ENCODE measurements at regions not wholly inside any gene's neighbourhood (a gene's known extent, or its start where the extent isn't known, plus 50 kb on each side); places are given as distances from the start of the nearest gene placed in this dataset.
A peak's percentile ranks its signal among the peaks of the same experiment; 100 is the strongest.
"Not testable (repeated sequence)": the region's sequence is repeated elsewhere in the genome, so short reads cannot be mapped to it uniquely, and the experiment has no call there.

DNA sequence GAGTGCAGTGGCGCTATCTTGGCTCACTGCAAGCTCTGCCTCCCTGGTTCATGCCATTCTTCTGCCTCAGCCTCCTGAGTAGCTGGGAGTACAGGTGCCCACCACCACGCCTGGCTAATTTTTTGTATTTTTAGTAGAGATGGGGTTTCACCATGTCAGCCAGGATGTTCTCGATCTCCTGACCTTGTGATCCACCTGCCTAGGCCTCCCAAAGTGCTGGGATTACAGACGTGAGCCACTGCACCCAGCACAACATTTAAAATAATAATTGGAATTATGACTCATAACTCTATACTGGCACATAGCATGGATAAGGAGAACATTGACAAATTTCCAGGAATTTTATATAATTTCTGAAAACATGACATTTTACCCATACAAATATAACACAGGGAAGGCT lies 54.2 kb downstream of the DBET start:
- H3K27ac Mint-ChIP-seq; ATAC-seq; H3K27me3 Mint-ChIP-seq (ENCODE audit: low read depth); DNase-seq (ENCODE audit: low spot score); H3K4me1 Mint-ChIP-seq; H3K4me3 Mint-ChIP-seq; H3K9me3 Mint-ChIP-seq; POLR2A ChIA-PET; CTCF ChIA-PET: not testable (repeated sequence)
- peaks cover 14% of the 10 kb centered on the region for H3K36me3 Mint-ChIP-seq

DNA sequence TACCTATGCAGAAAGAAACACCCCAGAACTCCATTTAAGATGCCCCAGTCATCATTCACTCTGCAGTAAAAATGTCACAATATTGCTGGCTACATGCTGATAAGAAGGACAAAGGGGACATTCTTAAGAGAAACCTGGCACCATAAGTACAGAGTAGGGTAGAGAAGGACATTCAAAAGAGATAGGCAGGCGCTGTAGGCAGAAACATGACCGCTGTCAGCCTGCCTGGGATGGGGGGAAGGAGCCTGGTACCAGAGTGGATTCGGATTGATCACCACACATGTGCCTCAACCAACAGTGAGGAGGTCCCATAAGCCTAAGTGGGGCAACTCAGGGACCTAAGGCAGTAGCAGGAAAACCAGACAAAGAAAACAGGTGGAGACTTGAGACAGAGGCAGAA lies 54.1 kb upstream of the DUX4 start:
- POLR2A ChIA-PET, H3K4me3 Mint-ChIP-seq: not testable (repeated sequence)
- peaks cover 12% of the 10 kb centered on the region for H3K36me3 Mint-ChIP-seq

DNA sequence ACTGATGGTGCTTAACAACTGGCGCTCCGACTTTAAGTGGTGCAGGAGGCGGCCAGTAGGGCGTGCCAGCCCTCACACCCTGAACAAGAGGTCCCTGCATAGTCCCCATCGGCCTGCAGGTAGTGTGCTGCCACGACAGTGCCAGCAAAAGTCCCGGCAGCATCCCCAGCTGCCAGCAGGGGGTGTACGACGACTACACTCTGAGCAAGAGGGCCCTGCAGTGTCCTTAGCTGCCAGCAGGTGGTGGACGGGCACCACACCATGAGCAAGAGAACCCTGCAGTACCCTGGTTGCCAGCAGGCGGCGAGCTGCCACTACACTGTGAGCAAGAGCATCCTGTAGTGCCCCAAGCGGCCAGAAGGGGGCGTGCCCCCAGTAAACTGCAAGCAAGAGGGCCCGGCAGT lies 53.5 kb upstream of the DUX4 start:
- H3K4me3 Mint-ChIP-seq; CTCF ChIA-PET; POLR2A ChIA-PET; H3K36me3 Mint-ChIP-seq; H3K27me3 Mint-ChIP-seq (ENCODE audit: low read depth); H3K9me3 Mint-ChIP-seq; H3K4me1 Mint-ChIP-seq; H3K27ac Mint-ChIP-seq; DNase-seq (ENCODE audit: low spot score): not testable (repeated sequence)
- peak; percentile 57 for ATAC-seq

More for the DNA sequence above, 54.1 kb upstream of the DUX4 start:
- H3K27me3 Mint-ChIP-seq (ENCODE audit: low read depth); ATAC-seq; H3K9me3 Mint-ChIP-seq; H3K4me1 Mint-ChIP-seq; CTCF ChIA-PET; H3K27ac Mint-ChIP-seq; DNase-seq (ENCODE audit: low spot score): not testable (repeated sequence)

DNA sequence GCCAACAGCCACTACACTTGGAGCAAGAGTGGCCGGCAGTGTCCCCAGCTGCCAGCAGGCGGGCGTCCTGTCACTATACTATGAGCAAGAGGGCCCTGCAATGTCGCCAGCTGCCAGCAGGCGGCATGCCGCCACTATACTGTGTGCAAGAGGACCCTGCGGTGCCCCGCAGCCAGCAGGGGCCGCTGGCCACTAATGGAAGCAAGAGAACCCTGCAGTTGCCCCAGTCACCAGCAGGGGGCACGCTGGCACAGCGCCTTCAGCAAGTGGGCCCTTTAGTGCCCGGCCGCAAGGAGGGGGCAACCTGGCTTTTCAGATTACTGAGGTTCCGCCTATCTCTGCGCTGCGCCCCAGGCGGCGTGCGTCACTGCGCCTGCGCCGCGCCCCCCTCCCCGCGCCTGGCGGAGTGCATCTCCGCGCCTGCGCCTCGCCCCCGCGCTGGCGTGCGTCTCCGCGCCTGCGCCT lies 53.0 kb upstream of the DUX4 start:
- POLR2A ChIA-PET; H3K4me3 Mint-ChIP-seq; ATAC-seq; H3K27ac Mint-ChIP-seq; H3K36me3 Mint-ChIP-seq; H3K4me1 Mint-ChIP-seq; H3K9me3 Mint-ChIP-seq; CTCF ChIA-PET; DNase-seq (ENCODE audit: low spot score); H3K27me3 Mint-ChIP-seq (ENCODE audit: low read depth): not testable (repeated sequence)
- TF ChIP-seq CTCF (IDR thresholded peaks at IDR 0.05): peak; percentile 36

DNA sequence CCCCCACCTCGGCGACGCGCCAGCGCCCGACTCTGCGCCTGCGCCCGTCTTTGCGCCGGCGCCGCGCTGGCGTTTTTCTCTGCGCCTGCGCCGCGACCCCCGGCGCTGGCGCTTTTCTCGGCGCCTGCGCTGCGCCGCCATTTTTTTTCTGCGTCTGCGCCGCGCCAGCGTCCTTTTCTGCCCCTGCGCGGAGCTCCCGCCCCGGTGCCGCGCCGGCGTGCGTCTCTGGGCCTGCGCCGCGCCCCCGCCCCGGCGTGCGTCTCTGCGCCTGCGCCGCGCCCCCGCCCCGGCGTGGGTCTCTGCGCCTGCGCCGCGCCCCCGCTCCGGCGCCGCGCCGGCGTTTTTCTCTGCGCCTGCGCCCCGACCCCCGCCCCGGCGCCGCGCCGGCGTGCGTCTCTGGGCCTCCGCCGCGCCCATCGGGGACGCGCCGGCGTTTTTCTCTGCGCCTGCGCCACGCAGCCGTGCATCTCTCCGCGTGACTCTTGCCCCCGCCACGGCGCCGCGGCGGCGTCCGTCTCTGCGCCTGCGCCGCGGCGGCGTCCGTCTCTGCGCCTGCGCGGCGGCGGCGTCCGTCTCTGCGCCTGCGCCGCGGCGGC lies 52.4 kb upstream of the DUX4 start:
- H3K27ac Mint-ChIP-seq; H3K27me3 Mint-ChIP-seq (ENCODE audit: low read depth); H3K4me1 Mint-ChIP-seq; H3K4me3 Mint-ChIP-seq; H3K36me3 Mint-ChIP-seq; H3K9me3 Mint-ChIP-seq; POLR2A ChIA-PET; DNase-seq (ENCODE audit: low spot score); ATAC-seq; CTCF ChIA-PET: not testable (repeated sequence)

- H3K4me1 Mint-ChIP-seq: no peaks in the 10 kb centered on the region
- ATAC-seq (no peak), DNase-seq (ENCODE audit: low spot score) (no peak)
- POLR2A ChIA-PET: no interaction called here
- no peak overlapping the region for H3K27ac Mint-ChIP-seq
- no peak overlapping the region for H3K4me3 Mint-ChIP-seq
- H3K36me3 Mint-ChIP-seq: peaks cover 5% of the 10 kb centered on the region; the same call in 1 of the 2 replicates
- no peak for TF ChIP-seq STAT6 (CRISPR knock-in tag; conservative IDR thresholded peaks at IDR 0.05; ENCODE audit: low read depth)
- TF ChIP-seq MYBL2 (CRISPR knock-in tag; IDR thresholded peaks at IDR 0.05): no peak
- no peak for TF ChIP-seq ZNF121 (CRISPR knock-in tag; IDR thresholded peaks at IDR 0.05)
- no peak for TF ChIP-seq GTF2I (CRISPR knock-in tag; conservative IDR thresholded peaks at IDR 0.05)
- no peak for TF ChIP-seq ZNF138 (CRISPR knock-in tag; conservative IDR thresholded peaks at IDR 0.05)
- no peak for TF ChIP-seq ZNF232 (CRISPR knock-in tag; IDR thresholded peaks at IDR 0.05)
- TF ChIP-seq CBFB (CRISPR knock-in tag; IDR thresholded peaks at IDR 0.05; ENCODE audit: low read depth): no peak
- TF ChIP-seq RELA (CRISPR knock-in tag; IDR thresholded peaks at IDR 0.05; ENCODE audit: borderline replicate concordance): no peak
- TF ChIP-seq ZNF423 (CRISPR knock-in tag; IDR thresholded peaks at IDR 0.05): no peak
- no peak for TF ChIP-seq ZSCAN18 (CRISPR knock-in tag; IDR thresholded peaks at IDR 0.05)
- TF ChIP-seq ETV6 (CRISPR knock-in tag; IDR thresholded peaks at IDR 0.05): no peak
- TF ChIP-seq GABPB1 (CRISPR knock-in tag; IDR thresholded peaks at IDR 0.05): no peak
- no peak for TF ChIP-seq SP1 (CRISPR knock-in tag; conservative IDR thresholded peaks at IDR 0.05)
- TF ChIP-seq ATF3 (CRISPR knock-in tag; conservative IDR thresholded peaks at IDR 0.05): no peak
- no peaks in the 10 kb centered on the region for H3K27me3 Mint-ChIP-seq (ENCODE audit: low read depth)
- no peaks in the 10 kb centered on the region for H3K9me3 Mint-ChIP-seq
- CTCF ChIA-PET: no interaction called here
These were observed 51.8 kb upstream of the DUX4 start for GRCh38 chr4:190121759-190122158.
